Liver (tissue), 8 donors: ENCODE measurements at regions not wholly inside any gene's neighbourhood (a gene's known extent, or its start where the extent isn't known, plus 50 kb on each side); places are given as distances from the start of the nearest gene placed in this dataset.

ENCODE experiments used
- DNase-seq: peaks from one replicate; pipeline ENCODE4 v3.0.0-alpha.2; 2017; ENCODE audit warnings: low spot score
- H3K27ac ChIP-seq, 2 donors: one replicate each; pipeline ENCODE4 v1.7.0; 2013; ENCODE audit warnings: inconsistent platforms in 2 of 2, low read length in 2 of 2, control low read depth in 1 of 2, low read depth in 1 of 2, mild to moderate bottlenecking in 1 of 2
- H3K27me3 ChIP-seq, 4 donors: one replicate each; pipeline versions ENCODE4 v1.6.1 to v1.7.0; 2013; ENCODE audit warnings: low read length in 3 of 4, inconsistent platforms in 1 of 4, mild to moderate bottlenecking in 1 of 4, moderate library complexity in 1 of 4; ENCODE audit not compliant: control insufficient read depth in 4 of 4, insufficient read depth in 4 of 4
- H3K36me3 ChIP-seq, 4 donors: one replicate each; pipeline versions ENCODE4 v1.6.1 to v1.7.0; 2013; ENCODE audit warnings: low read length in 3 of 4, mild to moderate bottlenecking in 3 of 4, low read depth in 1 of 4, moderate library complexity in 1 of 4; ENCODE audit not compliant: control insufficient read depth in 4 of 4, insufficient read depth in 3 of 4
- H3K4me1 ChIP-seq, 4 donors: one replicate each; pipeline versions ENCODE4 v1.6.1 to v1.7.0; 2013; ENCODE audit warnings: low read length in 3 of 4, mild to moderate bottlenecking in 3 of 4, moderate library complexity in 1 of 4; ENCODE audit not compliant: control insufficient read depth in 4 of 4, insufficient read depth in 4 of 4
- H3K4me3 ChIP-seq, 3 donors: one replicate each; pipeline versions ENCODE4 v1.6.1 to v1.7.0; 2013; ENCODE audit warnings: low read length in 3 of 3, control low read depth in 1 of 3, low read depth in 1 of 3, mild to moderate bottlenecking in 1 of 3
- H3K9ac ChIP-seq, 2 donors: one replicate each; pipeline ENCODE4 v1.7.0; 2013; ENCODE audit warnings: low read length in 2 of 2, mild to moderate bottlenecking in 2 of 2, moderate library complexity in 2 of 2, control low read depth in 1 of 2, low read depth in 1 of 2
- H3K9me3 ChIP-seq, 4 donors: one replicate each; pipeline versions ENCODE4 v1.6.1 to v1.7.0; 2013; ENCODE audit warnings: low read length in 3 of 4; ENCODE audit not compliant: control insufficient read depth in 4 of 4
- CTCF ChIP-seq: fragments of 150-350 bp; IDR thresholded peaks from 2 replicates; pipeline ENCODE4 v1.5.1; 2017; ENCODE audit warnings: improper control_type of control experiment, low read depth, low read length; ENCODE audit not compliant: missing input control
- FOXA2 ChIP-seq: IDR thresholded peaks from 2 replicates; pipeline ENCODE4 v1.6.1; 2016; ENCODE audit warnings: antibody characterized with exemption
- HNF4A ChIP-seq, 2 donors: conservative IDR thresholded peaks; 2 replicates each; pipeline ENCODE4 v1.6.1; 2016; ENCODE audit warnings: antibody characterized with exemption in 2 of 2, mild to moderate bottlenecking in 2 of 2
- JUND ChIP-seq, 2 donors: IDR thresholded peaks; 2 replicates each; pipeline ENCODE4 v1.6.1; 2016; ENCODE audit warnings: antibody characterized with exemption in 2 of 2
- RAD21 ChIP-seq, 2 donors: IDR thresholded peaks; 2 replicates each; pipeline ENCODE4 v1.6.1; 2016; ENCODE audit warnings: antibody characterized with exemption in 2 of 2, mild to moderate bottlenecking in 2 of 2
- RXRA ChIP-seq, 2 donors: IDR thresholded peaks; 2 replicates each; pipeline ENCODE4 v1.6.1; 2017 to 2018; ENCODE audit warnings: antibody characterized with exemption in 2 of 2, mild to moderate bottlenecking in 1 of 2
- SP1 ChIP-seq: IDR thresholded peaks from 2 replicates; pipeline ENCODE4 v1.6.1; 2018; ENCODE audit warnings: antibody characterized with exemption, mild to moderate bottlenecking
- TAF1 ChIP-seq: conservative IDR thresholded peaks from 2 replicates; pipeline ENCODE4 v1.6.1; 2016; ENCODE audit warnings: antibody characterized with exemption, mild to moderate bottlenecking
- YY1 ChIP-seq: IDR thresholded peaks from 2 replicates; pipeline ENCODE4 v1.6.1; 2016; ENCODE audit warnings: antibody characterized with exemption, mild to moderate bottlenecking
- WGBS: extraction: QIAGEN DNeasy Blood & Tissue Kit; methylation state at CpG from one replicate; pipeline ENCODE4 v1.1.7; 2013; 5-methylcytosine and 5-hydroxymethylcytosine counted together
- TF ChIP-seq, protein P1 (sequence below): IDR thresholded peaks from 2 replicates; pipeline ENCODE4 v1.6.1; 2016; ENCODE audit warnings: antibody characterized with exemption
- TF ChIP-seq, protein P2 (sequence below): IDR thresholded peaks from 2 replicates; pipeline ENCODE4 v1.6.1; 2016; ENCODE audit warnings: antibody characterized with exemption
- TF ChIP-seq, protein P3 (sequence below): IDR thresholded peaks from 2 replicates; pipeline ENCODE4 v1.6.1; 2016; ENCODE audit warnings: antibody characterized with exemption
- donor health status: healthy.
- donor health status: healthy.
- donor health status: healthy.
- donor health status: healthy.
- donor health status: healthy.

- TF ChIP-seq RAD21 (IDR thresholded peaks at IDR 0.05) (no peak), JUND (IDR thresholded peaks at IDR 0.05) (no peak)
These were observed 171.9 kb upstream of the PGRMC2 start (continued) for GRCh38 chr4:128459547-128459946.

GRCh38 chr4:128458816-128459215, 171.2 kb upstream of the PGRMC2 start:
- Histone ChIP-seq H3K9ac (no peak overlapping the region), H3K4me3 (no peak overlapping the region), H3K36me3 (no peaks in the 10 kb centered on the region), H3K9me3 (no peaks in the 10 kb centered on the region), H3K4me1 (no peaks in the 10 kb centered on the region), H3K27me3 (no peaks in the 10 kb centered on the region), H3K27ac (no peak overlapping the region)
- no peak for DNase-seq
- TF ChIP-seq SP1 = no peak
- TF ChIP-seq JUND (IDR thresholded peaks at IDR 0.05) = no peak
- no peak for TF ChIP-seq CTCF
- TF ChIP-seq RXRA (IDR thresholded peaks at IDR 0.05) = no peak
- no peak for TF ChIP-seq FOXA2
- TF ChIP-seq, protein P1, sequence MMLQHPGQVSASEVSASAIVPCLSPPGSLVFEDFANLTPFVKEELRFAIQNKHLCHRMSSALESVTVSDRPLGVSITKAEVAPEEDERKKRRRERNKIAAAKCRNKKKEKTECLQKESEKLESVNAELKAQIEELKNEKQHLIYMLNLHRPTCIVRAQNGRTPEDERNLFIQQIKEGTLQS = no peak
- no peak for TF ChIP-seq RAD21 (IDR thresholded peaks at IDR 0.05)
- TF ChIP-seq, protein P2, sequence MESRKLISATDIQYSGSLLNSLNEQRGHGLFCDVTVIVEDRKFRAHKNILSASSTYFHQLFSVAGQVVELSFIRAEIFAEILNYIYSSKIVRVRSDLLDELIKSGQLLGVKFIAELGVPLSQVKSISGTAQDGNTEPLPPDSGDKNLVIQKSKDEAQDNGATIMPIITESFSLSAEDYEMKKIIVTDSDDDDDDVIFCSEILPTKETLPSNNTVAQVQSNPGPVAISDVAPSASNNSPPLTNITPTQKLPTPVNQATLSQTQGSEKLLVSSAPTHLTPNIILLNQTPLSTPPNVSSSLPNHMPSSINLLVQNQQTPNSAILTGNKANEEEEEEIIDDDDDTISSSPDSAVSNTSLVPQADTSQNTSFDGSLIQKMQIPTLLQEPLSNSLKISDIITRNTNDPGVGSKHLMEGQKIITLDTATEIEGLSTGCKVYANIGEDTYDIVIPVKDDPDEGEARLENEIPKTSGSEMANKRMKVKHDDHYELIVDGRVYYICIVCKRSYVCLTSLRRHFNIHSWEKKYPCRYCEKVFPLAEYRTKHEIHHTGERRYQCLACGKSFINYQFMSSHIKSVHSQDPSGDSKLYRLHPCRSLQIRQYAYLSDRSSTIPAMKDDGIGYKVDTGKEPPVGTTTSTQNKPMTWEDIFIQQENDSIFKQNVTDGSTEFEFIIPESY = no peak
- TF ChIP-seq TAF1 = no peak
- TF ChIP-seq YY1 = no peak
- 93% methylated on average over 3 of the region's 3 CpGs for WGBS

- Histone ChIP-seq H3K4me3 (no peak overlapping the region), H3K9me3 (no peaks in the 10 kb centered on the region), H3K9ac (no peak overlapping the region), H3K36me3 (no peaks in the 10 kb centered on the region), H3K4me1 (no peaks in the 10 kb centered on the region), H3K27me3 (no peaks in the 10 kb centered on the region), H3K27ac (no peak overlapping the region)
- 88% methylated on average over 2 of the region's 2 CpGs for WGBS
- TF ChIP-seq, protein P1 = no peak
- TF ChIP-seq, protein P2 = no peak
- TF ChIP-seq, protein P3, sequence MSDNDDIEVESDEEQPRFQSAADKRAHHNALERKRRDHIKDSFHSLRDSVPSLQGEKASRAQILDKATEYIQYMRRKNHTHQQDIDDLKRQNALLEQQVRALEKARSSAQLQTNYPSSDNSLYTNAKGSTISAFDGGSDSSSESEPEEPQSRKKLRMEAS = no peak
- TF ChIP-seq FOXA2 (no peak), HNF4A (conservative IDR thresholded peaks at IDR 0.05) (no peak), RAD21 (IDR thresholded peaks at IDR 0.05) (no peak)
- no peak for DNase-seq
These were observed 170.1 kb upstream of the PGRMC2 start for GRCh38 chr4:128457726-128458125.
